ENCODE measurements at regions not wholly inside any gene's neighbourhood (a gene's known extent, or its start where the extent isn't known, plus 50 kb on each side); places are given as distances from the start of the nearest gene placed in this dataset.

DNA sequence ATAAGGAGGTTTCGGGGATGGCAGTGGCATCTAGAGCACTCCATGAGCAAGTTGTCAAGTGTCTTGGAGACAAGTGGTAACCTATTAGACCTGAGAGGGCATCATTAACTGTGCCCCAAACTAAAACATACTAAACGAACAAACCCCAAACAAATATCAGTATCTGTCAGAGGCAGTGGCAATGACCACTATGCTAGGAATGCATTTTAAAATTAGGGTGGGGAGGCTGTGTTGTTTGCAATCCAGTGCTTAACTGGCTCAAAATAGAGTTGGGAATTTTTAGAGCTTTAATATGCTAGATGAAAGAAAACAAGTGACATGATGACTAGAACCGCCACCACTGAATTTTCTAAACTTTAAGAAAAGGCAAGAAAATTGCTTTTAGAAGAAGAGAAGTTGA, 51.8 kb upstream of the TPRG1 start:
- no peak overlapping the region for H3K4me2 ChIP-seq
- H3K4me3 ChIP-seq: no peak overlapping the region
- H3K9me3 ChIP-seq: no peaks in the 10 kb centered on the region
- ATAC-seq: no peak
- CTCF ChIA-PET: no interaction called here
- TF ChIP-seq ZFP36 (IDR thresholded peaks at IDR 0.05; ENCODE audit: borderline replicate concordance, partially characterized antibody) (no peak), ESRRA (IDR thresholded peaks at IDR 0.05; ENCODE audit: borderline replicate concordance, low read length) (no peak), FOSL2 (IDR thresholded peaks at IDR 0.05) (no peak), FOSL2 (CRISPR knock-in tag; IDR thresholded peaks at IDR 0.05) (no peak), HOXA7 (CRISPR knock-in tag; IDR thresholded peaks at IDR 0.05) (no peak), JUNB (IDR thresholded peaks at IDR 0.05) (no peak), ZC3H11A (IDR thresholded peaks at IDR 0.05) (no peak), CEBPB (IDR thresholded peaks at IDR 0.05) (no peak), KDM1A (IDR thresholded peaks at IDR 0.05; ENCODE audit: low read depth) (no peak), SMC3 (IDR thresholded peaks at IDR 0.05) (no peak), TP53 (CRISPR knock-in tag; IDR thresholded peaks at IDR 0.05) (no peak), RFX5 (IDR thresholded peaks at IDR 0.05) (no peak), CBX2 (IDR thresholded peaks at IDR 0.05; ENCODE audit: borderline replicate concordance, low read depth) (no peak)
- TF ChIP-seq, protein P1, sequence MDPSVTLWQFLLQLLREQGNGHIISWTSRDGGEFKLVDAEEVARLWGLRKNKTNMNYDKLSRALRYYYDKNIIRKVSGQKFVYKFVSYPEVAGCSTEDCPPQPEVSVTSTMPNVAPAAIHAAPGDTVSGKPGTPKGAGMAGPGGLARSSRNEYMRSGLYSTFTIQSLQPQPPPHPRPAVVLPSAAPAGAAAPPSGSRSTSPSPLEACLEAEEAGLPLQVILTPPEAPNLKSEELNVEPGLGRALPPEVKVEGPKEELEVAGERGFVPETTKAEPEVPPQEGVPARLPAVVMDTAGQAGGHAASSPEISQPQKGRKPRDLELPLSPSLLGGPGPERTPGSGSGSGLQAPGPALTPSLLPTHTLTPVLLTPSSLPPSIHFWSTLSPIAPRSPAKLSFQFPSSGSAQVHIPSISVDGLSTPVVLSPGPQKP (IDR thresholded peaks at IDR 0.05; ENCODE audit: low read depth, low read length): no peak
- no peak overlapping the region for H3K27ac ChIP-seq
- POLR2A ChIA-PET: no interaction called here
- H3K4me1 ChIP-seq: no peaks in the 10 kb centered on the region
- DNase-seq (ENCODE audit: low read depth in 1 of 2, low spot score in 1 of 2): no peak
- FAIRE-seq: no peak
- WGBS (ENCODE audit: missing lambda C conversion rate): 64% methylated on average over 2 of the region's 3 CpGs

GRCh38 chr3:189121092-189121491, 50.7 kb upstream of the TPRG1 start:
- DNase-seq (ENCODE audit: low read depth in 1 of 2, low spot score in 1 of 2) (no peak), ATAC-seq (no peak), FAIRE-seq (no peak)
- Histone ChIP-seq H3K4me1 (no peaks in the 10 kb centered on the region), H3K4me3 (no peak overlapping the region), H3K27ac (no peak overlapping the region), H3K9me3 (no peaks in the 10 kb centered on the region), H3K4me2 (no peak overlapping the region)
- 80% methylated on average over 2 of the region's 2 CpGs for WGBS (ENCODE audit: missing lambda C conversion rate)
- POLR2A ChIA-PET: no interaction called here
- CTCF ChIA-PET: interaction anchor here (0.6 to 1.3 kb wide), 3 partner anchors 11 to 1380 kb away, joined by 3 read pairs; no protein-coding TSS in a partner anchor
- no peak for TF ChIP-seq SMC3 (IDR thresholded peaks at IDR 0.05)
- TF ChIP-seq ZFP36 (IDR thresholded peaks at IDR 0.05; ENCODE audit: borderline replicate concordance, partially characterized antibody): no peak
- no peak for TF ChIP-seq EP300 (IDR thresholded peaks at IDR 0.05)
- no peak for TF ChIP-seq RARB (CRISPR knock-in tag; IDR thresholded peaks at IDR 0.05)
- no peak for TF ChIP-seq NR3C1 (IDR thresholded peaks at IDR 0.05)
- TF ChIP-seq, protein P2, sequence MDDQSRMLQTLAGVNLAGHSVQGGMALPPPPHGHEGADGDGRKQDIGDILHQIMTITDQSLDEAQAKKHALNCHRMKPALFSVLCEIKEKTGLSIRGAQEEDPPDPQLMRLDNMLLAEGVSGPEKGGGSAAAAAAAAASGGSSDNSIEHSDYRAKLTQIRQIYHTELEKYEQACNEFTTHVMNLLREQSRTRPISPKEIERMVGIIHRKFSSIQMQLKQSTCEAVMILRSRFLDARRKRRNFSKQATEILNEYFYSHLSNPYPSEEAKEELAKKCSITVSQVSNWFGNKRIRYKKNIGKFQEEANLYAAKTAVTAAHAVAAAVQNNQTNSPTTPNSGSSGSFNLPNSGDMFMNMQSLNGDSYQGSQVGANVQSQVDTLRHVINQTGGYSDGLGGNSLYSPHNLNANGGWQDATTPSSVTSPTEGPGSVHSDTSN (IDR thresholded peaks at IDR 0.05): no peak
- no peak for TF ChIP-seq GATA3 (IDR thresholded peaks at IDR 0.05; ENCODE audit: borderline replicate concordance)
- TF ChIP-seq MYC (IDR thresholded peaks at IDR 0.05; ENCODE audit: borderline replicate concordance, low read length): no peak

Data from A549 (cell line).